ENCODE measurements at regions not wholly inside any gene's neighbourhood (a gene's known extent, or its start where the extent isn't known, plus 50 kb on each side); places are given as distances from the start of the nearest gene placed in this dataset.

DNA sequence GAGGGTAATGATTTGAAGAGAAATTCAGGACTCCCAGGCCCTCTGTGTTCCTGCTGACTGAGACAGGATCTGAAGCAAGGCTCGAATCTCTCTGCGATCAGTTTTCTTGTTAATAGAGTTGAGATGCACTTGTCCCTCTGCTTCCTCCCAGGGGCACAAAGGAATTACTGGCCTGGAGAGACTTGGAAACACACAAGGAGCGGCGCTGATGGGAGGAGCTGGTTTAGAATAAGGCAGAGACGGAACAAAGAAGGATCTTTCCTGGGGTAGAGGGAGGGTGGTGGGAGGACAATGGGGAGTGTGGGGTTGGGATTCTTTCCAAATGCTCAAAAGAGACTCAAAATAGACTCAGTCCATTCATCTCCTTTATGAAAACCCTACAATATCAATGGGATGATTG lies 719.1 kb downstream of the UQCRFS1 start:
- TF ChIP-seq EZH2 (IDR thresholded peaks at IDR 0.05; ENCODE audit: borderline replicate concordance, low read length) (no peak), CTCF (conservative IDR thresholded peaks at IDR 0.05 in 1 of 2, IDR thresholded peaks at IDR 0.05 in 1 of 2; ENCODE audit: extremely low read depth in 1 of 2, insufficient read depth in 1 of 2, low read depth in 1 of 2, low read length in 2 of 2) (no peak)

Measured in mammary epithelial cell (primary cell).